ENCODE measurements at regions not wholly inside any gene's neighbourhood (a gene's known extent, or its start where the extent isn't known, plus 50 kb on each side); places are given as distances from the start of the nearest gene placed in this dataset.

- Histone ChIP-seq H3K36me3 (ENCODE audit: insufficient read depth, low read length) (no peaks in the 10 kb centered on the region), H3K27ac (ENCODE audit: low read length) (no peak overlapping the region), H3K9me2 (ENCODE audit: insufficient read depth, low read length) (no peaks in the 10 kb centered on the region), H3F3A (ENCODE audit: insufficient read depth, low read length, poor library complexity, severe bottlenecking) (no peaks in the 10 kb centered on the region), H3K4me2 (ENCODE audit: low read length) (no peak overlapping the region), H3K9ac (ENCODE audit: low read length) (no peak overlapping the region), H3K9me3 (ENCODE audit: low read length) (no peaks in the 10 kb centered on the region), H3K27me3 (ENCODE audit: insufficient read depth, low read depth, low read length) (no peaks in the 10 kb centered on the region), H3K79me2 (replicated peaks; ENCODE audit: insufficient read depth, low read length) (no peaks in the 10 kb centered on the region), H3K4me3 (ENCODE audit: low read length) (no peak overlapping the region), H2AFZ (ENCODE audit: low read depth, low read length) (no peak overlapping the region), H4K20me1 (ENCODE audit: insufficient read depth) (no peaks in the 10 kb centered on the region)
- no peak for TF ChIP-seq EZH2 (IDR thresholded peaks at IDR 0.05; ENCODE audit: borderline replicate concordance, insufficient read depth, low read length, poor library complexity, severe bottlenecking)
- TF ChIP-seq TAF1 (IDR thresholded peaks at IDR 0.05; ENCODE audit: low read depth): no peak
- no peak for TF ChIP-seq POLR2AphosphoS5 (IDR thresholded peaks at IDR 0.05)
- no peak for TF ChIP-seq RAD21 (conservative IDR thresholded peaks at IDR 0.05)
- TF ChIP-seq CTCF (IDR thresholded peaks at IDR 0.05; ENCODE audit: poor library complexity, severe bottlenecking): no peak
- TF ChIP-seq REST (IDR thresholded peaks at IDR 0.05; ENCODE audit: borderline replicate concordance): no peak
- TF ChIP-seq MXI1 (conservative IDR thresholded peaks at IDR 0.05; ENCODE audit: poor library complexity, severe bottlenecking): no peak
- no peak for TF ChIP-seq EP300 (conservative IDR thresholded peaks at IDR 0.05; ENCODE audit: poor library complexity, severe bottlenecking)
- TF ChIP-seq SMC3 (conservative IDR thresholded peaks at IDR 0.05; ENCODE audit: poor library complexity): no peak
These were observed 158.2 kb downstream of the QRSL1 start for GRCh38 chr6:106787327-106788196.

- TF ChIP-seq TAF1 (IDR thresholded peaks at IDR 0.05; ENCODE audit: low read depth): no peak
- TF ChIP-seq POLR2AphosphoS5 (IDR thresholded peaks at IDR 0.05): no peak
- TF ChIP-seq MXI1 (conservative IDR thresholded peaks at IDR 0.05; ENCODE audit: poor library complexity, severe bottlenecking): no peak
- no peak for TF ChIP-seq EZH2 (IDR thresholded peaks at IDR 0.05; ENCODE audit: borderline replicate concordance, insufficient read depth, low read length, poor library complexity, severe bottlenecking)
- TF ChIP-seq EP300 (conservative IDR thresholded peaks at IDR 0.05; ENCODE audit: poor library complexity, severe bottlenecking): no peak
- no peak for TF ChIP-seq RAD21 (conservative IDR thresholded peaks at IDR 0.05)
- TF ChIP-seq SMC3 (conservative IDR thresholded peaks at IDR 0.05; ENCODE audit: poor library complexity): no peak
- TF ChIP-seq CTCF (IDR thresholded peaks at IDR 0.05; ENCODE audit: poor library complexity, severe bottlenecking): no peak
- no peak for TF ChIP-seq REST (IDR thresholded peaks at IDR 0.05; ENCODE audit: borderline replicate concordance)
- Histone ChIP-seq H3K27ac (ENCODE audit: low read length) (no peak overlapping the region), H2AFZ (ENCODE audit: low read depth, low read length) (no peak overlapping the region), H3K79me2 (replicated peaks; ENCODE audit: insufficient read depth, low read length) (no peaks in the 10 kb centered on the region), H4K20me1 (ENCODE audit: insufficient read depth) (no peaks in the 10 kb centered on the region), H3K4me3 (ENCODE audit: low read length) (no peak overlapping the region), H3K4me2 (ENCODE audit: low read length) (no peak overlapping the region), H3K9ac (ENCODE audit: low read length) (no peak overlapping the region), H3F3A (ENCODE audit: insufficient read depth, low read length, poor library complexity, severe bottlenecking) (no peaks in the 10 kb centered on the region), H3K9me3 (ENCODE audit: low read length) (no peaks in the 10 kb centered on the region), H3K27me3 (ENCODE audit: insufficient read depth, low read depth, low read length) (no peaks in the 10 kb centered on the region), H3K9me2 (ENCODE audit: insufficient read depth, low read length) (no peaks in the 10 kb centered on the region), H3K36me3 (ENCODE audit: insufficient read depth, low read length) (no peaks in the 10 kb centered on the region)
These were observed 155.9 kb downstream of the QRSL1 start for GRCh38 chr6:106785298-106785697.

Data from neural cell (in vitro differentiated cells).